Tibial nerve (tissue), 3 donors: ENCODE measurements at regions not wholly inside any gene's neighbourhood (a gene's known extent, or its start where the extent isn't known, plus 50 kb on each side); places are given as distances from the start of the nearest gene placed in this dataset.

Experiments used
- CTCF ChIP-seq, 5 experiments: fragments of 200-600 bp in 3 of 5; fragments of 450-650 bp in 2 of 5; sonication (generic) in 3 of 5; IDR thresholded peaks; one replicate each; pipeline ENCODE4 v1.5.1; 2016 to 2019; ENCODE audit warnings: antibody characterized with exemption in 5 of 5, mild to moderate bottlenecking in 3 of 5, moderate library complexity in 2 of 5
- POLR2A ChIP-seq, 2 donors: fragments of 450-650 bp; IDR thresholded peaks; one replicate each; pipeline ENCODE4 v1.6.1; 2017; ENCODE audit warnings: antibody characterized with exemption in 2 of 2, mild to moderate bottlenecking in 2 of 2, moderate library complexity in 2 of 2

- TF ChIP-seq CTCF (IDR thresholded peaks at IDR 0.05) = no peak
- no peak for TF ChIP-seq POLR2A (IDR thresholded peaks at IDR 0.05)
These were observed 77.2 kb upstream of the HS3ST2 start for GRCh38 chr16:22736791-22737190.
